Activated T-helper 9 cell treated with anti-CD3 and anti-CD28 coated beads, Interleukin-2, amount 50 U/mL, for 16 hours (primary cell): ENCODE measurements at regions not wholly inside any gene's neighbourhood (a gene's known extent, or its start where the extent isn't known, plus 50 kb on each side); places are given as distances from the start of the nearest gene placed in this dataset.

ENCODE experiments used
- DNase-seq: peaks from one replicate; pipeline ENCODE4 v3.0.0-alpha.2; 2020; ENCODE audit warnings: low read depth

DNA sequence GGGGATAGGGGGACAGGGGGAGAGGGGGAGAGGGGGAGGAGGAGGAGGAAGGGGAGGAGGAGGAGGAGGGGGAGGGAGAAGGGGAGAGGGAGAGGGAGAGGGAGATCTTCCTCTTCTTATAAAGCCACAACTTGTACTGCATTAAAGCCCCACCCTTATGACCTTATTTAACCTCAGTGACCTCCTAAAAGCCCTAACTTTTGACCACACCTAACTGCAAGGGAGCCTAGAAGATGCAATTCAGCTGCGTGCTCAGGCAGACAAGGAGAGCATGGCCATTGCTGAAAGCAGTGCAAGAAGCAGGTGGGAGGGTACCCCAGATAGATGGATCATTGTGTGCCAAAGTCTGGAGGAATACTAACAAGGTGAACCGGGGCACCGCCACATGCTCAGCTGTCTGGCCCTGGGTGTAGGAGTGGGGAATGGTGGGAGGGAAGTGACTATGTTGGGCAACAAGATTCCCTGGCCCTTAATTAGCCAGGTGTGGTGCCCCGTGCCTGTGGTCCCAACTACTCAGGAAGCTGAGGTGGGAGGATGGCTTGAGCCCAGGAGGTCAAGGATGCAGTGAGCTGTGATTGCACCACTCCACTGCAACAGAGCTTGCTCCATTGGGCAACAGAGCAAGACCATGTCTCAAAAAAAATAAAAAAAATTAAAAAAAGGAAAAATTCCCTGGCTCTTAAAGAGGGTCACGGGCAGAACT lies 125.4 kb upstream of the BOD1 start:
- DNase-seq: no peak

DNA sequence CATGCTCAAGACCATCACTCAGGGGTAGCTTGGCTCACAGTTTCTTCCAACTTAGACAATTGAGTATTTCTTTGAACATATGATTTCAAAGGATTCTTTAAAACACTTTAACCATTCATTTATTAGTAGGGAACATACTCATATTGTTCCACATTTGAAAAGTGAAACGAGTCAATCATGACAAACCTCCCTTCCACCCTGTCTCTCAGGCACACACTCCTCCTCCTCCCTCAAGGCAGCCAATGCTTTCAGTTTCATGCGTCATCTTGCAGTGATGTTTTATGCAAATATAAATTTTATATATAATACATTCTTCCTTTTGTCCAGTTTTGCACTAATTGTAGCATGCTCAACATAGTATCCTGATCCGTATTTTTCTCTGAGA lies 126.0 kb upstream of the BOD1 start:
- DNase-seq: no peak

- DNase-seq: no peak
Observed at GRCh38 chr5:173743641-173744343, 127.3 kb upstream of the BOD1 start.

DNA sequence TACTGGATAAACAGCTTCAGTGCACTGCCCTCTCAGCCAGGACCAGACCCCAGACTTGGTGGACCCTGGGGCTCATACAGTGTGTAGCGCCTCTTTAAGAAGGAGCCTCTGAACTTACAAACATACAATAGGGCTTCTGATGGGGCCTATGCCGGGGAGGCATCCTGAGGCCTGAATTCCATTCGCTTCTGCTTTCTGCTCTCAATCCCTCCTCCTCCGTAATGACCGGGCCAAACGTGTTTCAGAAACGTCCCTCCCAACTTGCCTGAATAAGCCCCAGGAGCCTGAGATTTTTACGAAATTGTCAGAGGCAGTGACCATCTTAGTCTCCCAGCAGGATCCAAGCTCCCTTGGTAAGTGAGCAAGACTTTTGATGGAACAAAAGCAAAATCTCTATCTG lies 128.1 kb upstream of the BOD1 start:
- DNase-seq: no peak

DNA sequence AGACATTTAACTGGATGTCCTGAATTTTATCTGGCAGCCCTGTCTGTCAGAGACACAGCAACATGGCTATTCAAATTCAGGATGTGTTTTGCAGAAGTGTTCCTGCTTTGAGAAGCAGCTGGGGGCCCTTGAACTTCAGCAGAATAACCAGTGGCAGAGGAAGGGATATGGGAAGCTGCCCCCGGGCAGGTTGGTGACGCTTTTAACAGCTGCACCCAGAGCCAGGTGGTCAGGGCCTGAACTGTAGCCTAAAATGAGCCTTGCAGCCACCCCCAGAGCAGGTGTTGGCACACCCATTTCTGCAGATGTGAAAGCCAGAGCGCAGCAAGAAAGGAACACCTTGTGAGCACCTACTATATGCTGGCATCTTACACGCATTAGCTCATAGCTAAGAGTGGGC lies 128.7 kb upstream of the BOD1 start:
- DNase-seq: no peak

DNA sequence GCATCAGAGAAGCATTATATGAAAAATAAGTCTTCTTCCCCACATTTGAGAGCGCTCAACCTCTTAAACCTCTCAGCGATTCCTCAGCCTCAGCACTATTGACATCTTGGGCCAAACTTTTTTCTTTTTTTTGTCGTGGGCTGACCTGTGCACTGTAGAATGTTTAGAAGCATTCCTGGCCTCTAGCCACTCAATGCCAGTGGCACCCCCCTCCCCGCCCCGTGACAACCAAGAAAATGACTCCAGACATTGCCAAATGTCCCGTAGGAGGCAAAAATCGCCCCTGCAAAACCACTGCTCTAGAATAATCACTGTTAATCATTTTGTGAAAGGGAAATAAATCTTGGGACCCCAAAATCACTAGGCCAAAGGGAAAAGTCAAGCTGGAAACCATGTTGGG lies 129.1 kb upstream of the BOD1 start:
- no peak for DNase-seq

DNA sequence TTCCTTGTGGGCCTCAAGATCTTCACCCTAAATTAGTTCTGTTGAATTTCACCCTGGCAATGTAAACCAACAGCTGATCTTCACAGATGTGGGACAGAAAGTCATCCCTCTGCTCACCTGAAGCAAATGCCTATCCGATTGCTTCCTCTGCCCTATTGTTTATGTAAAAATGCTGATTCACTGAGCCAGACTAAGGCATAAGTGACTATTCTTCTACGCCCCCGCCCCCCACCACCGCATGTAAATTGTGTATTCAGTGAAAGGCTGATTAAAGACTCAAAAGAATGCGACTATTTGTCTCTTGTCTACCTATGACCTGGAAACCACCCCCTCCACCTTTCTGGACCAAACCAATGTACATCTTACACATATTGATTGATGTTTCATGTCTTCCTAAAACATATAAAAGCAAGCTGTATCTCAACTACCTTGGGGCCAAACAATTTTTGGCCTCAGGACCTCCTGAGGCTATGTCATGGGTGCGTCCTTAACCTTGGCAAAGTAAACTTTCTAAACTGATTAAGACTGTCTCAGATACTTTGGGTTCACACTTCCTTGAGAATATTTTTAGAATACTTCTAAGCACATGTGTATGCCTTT lies 129.7 kb upstream of the BOD1 start:
- DNase-seq: no peak

DNA sequence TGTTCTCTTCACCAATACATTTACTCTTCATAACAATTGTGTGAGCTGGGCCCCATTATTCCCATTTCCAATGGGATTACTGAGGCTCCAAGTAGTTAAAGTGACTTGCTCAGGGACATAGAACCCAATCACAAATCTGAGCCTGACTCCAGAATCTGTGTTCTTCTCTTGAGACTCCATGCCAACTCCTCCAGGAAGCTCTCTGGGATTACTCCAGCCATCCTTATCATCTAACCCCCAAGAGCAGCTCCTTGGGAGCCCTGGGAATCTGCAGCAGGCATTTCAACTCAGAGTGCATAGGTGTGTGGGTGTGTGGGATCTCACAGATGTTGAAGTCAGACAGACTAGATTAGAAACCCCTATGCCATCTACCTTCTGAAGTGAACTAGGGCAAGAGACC lies 131.4 kb upstream of the BOD1 start:
- DNase-seq: no peak

DNA sequence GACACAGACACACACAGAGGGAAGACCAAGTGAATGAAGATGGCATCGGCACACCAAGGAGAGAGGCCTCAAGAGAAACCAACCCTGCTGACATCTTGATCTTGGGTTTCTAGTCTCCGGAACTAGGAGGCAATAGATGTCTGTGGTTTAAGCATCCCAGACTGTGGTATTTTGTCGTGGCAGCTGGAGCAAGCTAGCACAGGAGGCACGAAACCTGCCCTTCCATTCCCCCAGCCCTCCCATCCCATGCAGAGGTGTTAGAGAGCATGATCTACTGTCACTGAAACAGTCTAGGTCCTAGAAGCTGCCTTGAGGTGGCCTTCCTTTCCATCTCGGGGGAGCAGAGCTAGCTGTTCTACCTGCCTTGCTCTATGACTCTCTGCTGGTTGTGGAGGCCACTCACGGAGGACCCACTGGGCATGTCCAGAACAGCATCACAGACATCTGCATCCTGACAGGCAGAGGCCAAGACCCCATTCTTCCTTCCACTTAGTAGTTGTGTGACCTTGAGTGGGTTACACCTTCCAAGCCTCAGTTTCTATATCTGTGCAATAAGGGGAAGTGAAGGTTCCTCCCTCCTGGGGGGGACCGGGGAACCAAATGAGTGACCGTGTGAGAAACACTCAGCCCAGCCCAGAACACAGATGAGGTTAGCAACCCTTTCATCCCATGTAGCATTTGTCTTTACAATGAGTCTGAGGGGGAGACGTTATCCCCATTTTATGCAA lies 134.3 kb upstream of the BOD1 start:
- DNase-seq: no peak

- DNase-seq: no peak
Observed at GRCh38 chr5:173751266-173751600, 134.8 kb upstream of the BOD1 start.

GRCh38 chr5:173752653-173753052 lies 135.5 kb upstream of the CPEB4 start:
- DNase-seq: no peak

GRCh38 chr5:173753307-173754168 lies 134.6 kb upstream of the CPEB4 start:
- DNase-seq: no peak

DNA sequence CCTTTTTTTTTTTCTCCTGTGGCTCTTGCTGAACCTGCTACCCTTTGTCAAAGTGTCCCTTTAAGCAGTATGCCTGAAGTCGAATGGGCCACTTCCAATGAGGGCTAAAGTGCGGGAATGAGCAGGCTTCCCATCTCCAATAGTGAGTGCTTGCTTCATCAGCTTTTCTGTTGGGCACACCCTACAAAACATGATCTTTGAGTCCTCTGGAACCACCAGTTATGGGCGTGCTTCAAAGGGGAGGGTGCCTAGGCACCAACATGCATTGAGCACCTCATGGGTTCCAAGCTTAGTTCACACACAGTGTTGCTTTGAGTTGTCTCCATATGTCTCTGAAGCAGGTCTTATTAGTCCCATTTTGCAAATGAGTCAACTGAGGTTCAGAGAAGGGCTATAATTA lies 132.8 kb upstream of the CPEB4 start:
- DNase-seq: no peak

- DNase-seq: no peak
Observed at GRCh38 chr5:173757403-173758209, 130.5 kb upstream of the CPEB4 start.

- no peak for DNase-seq
Observed at GRCh38 chr5:173758676-173759075, 129.5 kb upstream of the CPEB4 start.

DNA sequence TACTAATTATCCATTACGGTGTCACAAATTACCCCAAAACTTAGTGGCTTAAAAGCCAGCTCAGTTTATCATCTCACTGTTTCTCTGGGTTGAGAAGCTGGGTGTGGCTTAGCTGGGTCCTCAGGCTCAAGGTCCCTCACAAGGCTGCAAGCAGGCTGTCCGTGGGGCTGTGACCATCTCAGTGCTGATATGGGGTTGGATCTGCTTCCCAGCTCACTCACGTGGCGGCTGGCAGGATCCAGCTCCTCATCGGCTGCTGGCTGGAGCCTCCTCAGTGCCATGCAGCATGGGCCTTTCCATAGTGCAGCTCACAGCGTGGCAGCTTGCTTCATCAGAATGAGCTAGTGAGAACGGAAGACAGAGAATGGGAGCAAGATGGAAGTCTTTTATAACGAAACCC lies 128.5 kb upstream of the CPEB4 start:
- no peak for DNase-seq

GRCh38 chr5:173760461-173761177 lies 127.5 kb upstream of the CPEB4 start:
- DNase-seq: no peak

GRCh38 chr5:173761178-173761513 lies 127.0 kb upstream of the CPEB4 start:
- DNase-seq: no peak

DNA sequence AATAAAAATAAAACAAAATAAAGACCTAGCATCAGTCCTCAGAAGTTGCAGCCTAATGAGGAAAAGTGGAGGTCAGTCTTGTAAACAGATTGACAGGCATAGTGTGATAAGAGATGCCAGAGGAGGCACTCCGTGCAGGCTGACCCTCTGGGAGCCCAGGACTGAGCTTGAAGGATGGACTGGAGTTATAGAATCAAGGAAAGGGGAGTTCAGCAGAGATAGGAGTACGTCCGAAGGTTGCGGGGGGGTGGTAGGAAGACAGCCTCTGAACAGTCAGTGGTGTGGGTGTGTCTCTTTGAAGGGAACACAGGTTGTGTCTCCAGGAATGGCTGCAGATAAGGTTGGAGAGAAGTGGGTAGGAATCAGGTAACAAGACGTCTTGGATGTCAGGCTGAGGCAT lies 126.1 kb upstream of the CPEB4 start:
- DNase-seq: no peak

GRCh38 chr5:173762930-173763329 lies 125.2 kb upstream of the CPEB4 start:
- no peak for DNase-seq

DNA sequence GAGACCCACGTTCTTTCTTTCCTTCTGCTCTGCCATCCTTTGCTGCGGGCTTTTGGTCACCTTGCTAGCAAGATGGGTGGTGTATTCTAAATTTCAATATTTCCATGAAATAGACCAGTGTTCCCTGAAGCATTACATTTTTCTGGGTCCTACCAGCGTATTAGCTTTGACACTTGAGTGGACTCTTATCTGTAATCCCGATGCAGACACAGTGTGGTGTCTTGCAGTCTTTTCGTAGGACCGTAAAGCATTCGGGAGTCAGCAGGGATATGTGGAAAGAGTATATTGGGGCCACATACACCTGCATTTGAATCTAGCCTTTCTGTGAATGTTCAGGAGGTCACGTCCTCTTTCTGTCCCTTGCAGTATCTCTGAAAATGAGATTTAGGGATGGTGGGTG lies 124.7 kb upstream of the CPEB4 start:
- no peak for DNase-seq
